ENCODE measurements at regions not wholly inside any gene's neighbourhood (a gene's known extent, or its start where the extent isn't known, plus 50 kb on each side); places are given as distances from the start of the nearest gene placed in this dataset.

GRCh38 chr18:67590571-67591141 lies 74.1 kb upstream of the DSEL start:
- no peak for TF ChIP-seq MAFK (IDR thresholded peaks at IDR 0.05; ENCODE audit: low read depth, low read length)
- TF ChIP-seq RAD21 (IDR thresholded peaks at IDR 0.05 in 1 of 2, conservative IDR thresholded peaks at IDR 0.05 in 1 of 2; ENCODE audit: low read depth in 2 of 2, low read length in 2 of 2) = peak in 1 of 2 experiments; percentile 13; a peak in 1 of 4 replicates
- no peak for TF ChIP-seq JUN (IDR thresholded peaks at IDR 0.05; ENCODE audit: low read depth, low read length)
- ChIA-PET CTCF (ENCODE audit: partially characterized antibody) (interaction anchor here (0.7 to 1.6 kb wide), 4 partner anchors 10 to 120 kb away, joined by 3 to 8 read pairs (median 4); partner anchors contain the start of gene DSEL), POLR2A (ENCODE audit: partially characterized antibody) (no interaction called here)
- Histone ChIP-seq H3K23me2 (ENCODE audit: low read depth, low read length) (no peaks in the 10 kb centered on the region), H3K36me3 (ENCODE audit: control insufficient read depth in 2 of 4, insufficient read depth in 4 of 4, low read length in 3 of 4) (peaks cover 0 to 3% (median 0%) of the 10 kb centered on the region in 4 experiments; a peak in 1 of 8 replicates), H3K9ac (replicated peaks in 1 of 4; ENCODE audit: extremely low read depth in 1 of 4, low read depth in 3 of 4, low read length in 3 of 4) (peak overlapping the region in 1 of 4 experiments; percentile 34; a peak in 1 of 7 replicates), H2BK5ac (ENCODE audit: low read depth, low read length) (no peak overlapping the region), H3K23ac (ENCODE audit: insufficient read length) (no peak overlapping the region), H3K14ac (ENCODE audit: insufficient read length) (no peak overlapping the region), H2AK5ac (ENCODE audit: low read depth, low read length) (no peak overlapping the region), H2AFZ (ENCODE audit: low read length) (no peak overlapping the region), H3K4me2 (ENCODE audit: insufficient read depth in 1 of 2, low read depth in 2 of 2, low read length in 2 of 2) (no peak overlapping the region), H3K79me2 (ENCODE audit: control insufficient read depth in 1 of 2, insufficient read depth in 2 of 2, low read length in 2 of 2) (no peaks in the 10 kb centered on the region), H3K4ac (replicated peaks; ENCODE audit: insufficient read length, low read depth, low read length) (no peak overlapping the region), H4K20me1 (replicated peaks in 1 of 2; ENCODE audit: control insufficient read depth in 1 of 2, insufficient read depth in 2 of 2, low read length in 2 of 2) (no peaks in the 10 kb centered on the region), H2BK15ac (ENCODE audit: low read length) (no peak overlapping the region), H4K91ac (replicated peaks; ENCODE audit: insufficient read length, low read length) (no peak overlapping the region), H2BK12ac (ENCODE audit: low read depth, low read length) (no peak overlapping the region), H3K18ac (ENCODE audit: extremely low read depth, low read length) (no peak overlapping the region), H3K27me3 (replicated peaks in 1 of 4; ENCODE audit: control insufficient read depth in 3 of 4, extremely low read depth in 1 of 4, insufficient read depth in 3 of 4, low read length in 3 of 4) (no peaks in the 10 kb centered on the region), H2BK120ac (replicated peaks; ENCODE audit: low read depth, low read length) (no peak overlapping the region), H3K4me3 (ENCODE audit: extremely low read depth in 1 of 4, insufficient read depth in 2 of 4, low read depth in 3 of 4, low read length in 4 of 4) (no peak overlapping the region), H3K4me1 (replicated peaks in 1 of 4; ENCODE audit: control insufficient read depth in 3 of 4, insufficient read depth in 4 of 4, low read length in 3 of 4) (no peaks in the 10 kb centered on the region), H2BK20ac (ENCODE audit: low read length) (no peak overlapping the region), H4K8ac (ENCODE audit: extremely low read depth, insufficient read depth, low read length) (no peak overlapping the region), H3K79me1 (ENCODE audit: low read depth, low read length) (no peaks in the 10 kb centered on the region), H4K5ac (ENCODE audit: insufficient read length, low read depth, low read length) (no peak overlapping the region), H3K27ac (ENCODE audit: low read depth, low read length) (no peak overlapping the region), H3K56ac (replicated peaks; ENCODE audit: insufficient read length, low read depth, low read length) (no peak overlapping the region), H3K9me3 (ENCODE audit: insufficient read depth in 2 of 2, low read depth in 1 of 2, low read length in 1 of 2) (peaks cover 2 to 4% of the 10 kb centered on the region in 2 experiments; a peak in 2 of 4 replicates)
- no peak for DNase-seq (ENCODE audit: low read depth in 1 of 2, low spot score in 2 of 2)
- no peak for FAIRE-seq
- 60% methylated on average over 3 of the region's 3 CpGs; no CpG with 5 or more reads in 1 of the 2 experiments for WGBS, 2 experiments (ENCODE audit: extremely low coverage in 1 of 2, insufficient coverage in 1 of 2, insufficient read length in 1 of 2, insufficient replicate concordance in 2 of 2, low coverage in 1 of 2, low lambda C conversion rate in 2 of 2, missing lambda C conversion rate in 1 of 2)
